Neural cell (in vitro differentiated cells): ENCODE measurements at regions not wholly inside any gene's neighbourhood (a gene's known extent, or its start where the extent isn't known, plus 50 kb on each side); places are given as distances from the start of the nearest gene placed in this dataset.

Experiments used
- H2AFZ ChIP-seq: fragments of 200-600, 300-800 bp; sonication (generic), shearing (Covaris generic); 2 replicates; pipeline ENCODE4 v1.6.0; 2014; ENCODE audit warnings: low read depth, mild to moderate bottlenecking, antibody characterized with exemption, low read length, moderate library complexity
- H3F3A ChIP-seq: fragments of 200-600 bp; shearing (Covaris generic); 2 replicates; pipeline ENCODE4 v1.6.1; 2016; ENCODE audit warnings: mild to moderate bottlenecking, moderate library complexity, mixed read lengths, antibody characterized with exemption, low read length; ENCODE audit not compliant: insufficient read depth, poor library complexity, severe bottlenecking
- H3K27ac ChIP-seq: fragments of 200-600, 300-800 bp; sonication (generic), shearing (Covaris generic); 2 replicates; pipeline ENCODE4 v1.5.1; 2014; ENCODE audit warnings: mild to moderate bottlenecking, low read length, moderate library complexity
- H3K27me3 ChIP-seq: fragments of 300-800, 200-600 bp; sonication (generic), shearing (Covaris generic); 2 replicates; pipeline ENCODE4 v1.6.0; 2014; ENCODE audit warnings: mild to moderate bottlenecking, low read depth, low read length, moderate library complexity; ENCODE audit not compliant: insufficient read depth
- H3K36me3 ChIP-seq: fragments of 300-800, 200-600 bp; sonication (generic), shearing (Covaris generic); 2 replicates; pipeline ENCODE4 v1.5.1; 2014; ENCODE audit warnings: mild to moderate bottlenecking, antibody characterized with exemption, low read length, moderate library complexity; ENCODE audit not compliant: insufficient read depth
- H3K4me2 ChIP-seq: fragments of 300-800, 200-600 bp; sonication (generic), shearing (Covaris generic); 2 replicates; pipeline ENCODE4 v1.6.0; 2014; ENCODE audit warnings: mild to moderate bottlenecking, low read length
- H3K4me3 ChIP-seq: fragments of 300-800, 200-600 bp; sonication (generic), shearing (Covaris generic); 2 replicates; pipeline ENCODE4 v1.5.1; 2014; ENCODE audit warnings: mild to moderate bottlenecking, low read length, moderate library complexity
- H3K79me2 ChIP-seq: fragments of 200-600 bp; shearing (Covaris generic); replicated peaks from 2 replicates; pipeline ENCODE4 v1.6.0; 2014; ENCODE audit warnings: mild to moderate bottlenecking, low read length, moderate library complexity; ENCODE audit not compliant: insufficient read depth
- H3K9ac ChIP-seq: fragments of 300-800, 200-600 bp; sonication (generic), shearing (Covaris generic); 2 replicates; pipeline ENCODE4 v1.6.1; 2016; ENCODE audit warnings: mild to moderate bottlenecking, low read length, mixed read lengths
- H3K9me2 ChIP-seq: fragments of 200-600 bp; shearing (Covaris generic); 2 replicates; pipeline ENCODE4 v1.6.1; 2016; ENCODE audit warnings: mild to moderate bottlenecking, low read length, mixed read lengths; ENCODE audit not compliant: insufficient read depth
- H3K9me3 ChIP-seq: fragments of 200-600, 300-800 bp; sonication (generic), shearing (Covaris generic); 2 replicates; pipeline ENCODE4 v1.6.1; 2016; ENCODE audit warnings: mild to moderate bottlenecking, mixed run types, low read length, moderate library complexity, mixed read lengths
- H4K20me1 ChIP-seq: fragments of 200-600 bp; shearing (Covaris generic); 2 replicates; pipeline ENCODE4 v1.6.1; 2016; ENCODE audit warnings: mild to moderate bottlenecking, mixed run types; ENCODE audit not compliant: insufficient read depth
- CTCF ChIP-seq: fragments of 450-650 bp; IDR thresholded peaks from 2 replicates; pipeline ENCODE4 v1.5.1; 2014; ENCODE audit warnings: antibody characterized with exemption, mild to moderate bottlenecking, moderate library complexity; ENCODE audit not compliant: poor library complexity, severe bottlenecking
- EP300 ChIP-seq: fragments of 450-650 bp; conservative IDR thresholded peaks from 2 replicates; pipeline ENCODE4 v1.6.1; 2014; ENCODE audit warnings: antibody characterized with exemption, mild to moderate bottlenecking, moderate library complexity; ENCODE audit not compliant: poor library complexity, severe bottlenecking
- EZH2 ChIP-seq: fragments of 200-600, 300-800 bp; shearing (Covaris generic), sonication (generic); IDR thresholded peaks from 2 replicates; pipeline ENCODE4 v1.6.1; 2014; ENCODE audit warnings: antibody characterized with exemption, low read length, borderline replicate concordance, mild to moderate bottlenecking; ENCODE audit not compliant: insufficient read depth, poor library complexity, severe bottlenecking
- MXI1 ChIP-seq: fragments of 450-650 bp; conservative IDR thresholded peaks from 2 replicates; pipeline ENCODE4 v1.6.1; 2014; ENCODE audit warnings: antibody characterized with exemption, mild to moderate bottlenecking; ENCODE audit not compliant: poor library complexity, severe bottlenecking
- POLR2AphosphoS5 ChIP-seq: IDR thresholded peaks from 2 replicates; pipeline ENCODE4 v1.6.1; 2012
- RAD21 ChIP-seq: fragments of 450-650 bp; conservative IDR thresholded peaks from 2 replicates; pipeline ENCODE4 v1.6.1; 2014; ENCODE audit warnings: antibody characterized with exemption, mild to moderate bottlenecking, moderate library complexity
- REST ChIP-seq: IDR thresholded peaks from 2 replicates; pipeline ENCODE4 v1.6.1; 2012; ENCODE audit warnings: borderline replicate concordance
- SMC3 ChIP-seq: fragments of 450-650 bp; conservative IDR thresholded peaks from 2 replicates; pipeline ENCODE4 v1.6.1; 2014; ENCODE audit warnings: antibody characterized with exemption, mild to moderate bottlenecking, moderate library complexity; ENCODE audit not compliant: poor library complexity
- TAF1 ChIP-seq: IDR thresholded peaks from 2 replicates; pipeline ENCODE4 v1.6.1; 2012; ENCODE audit warnings: low read depth

- Histone ChIP-seq H3K27me3 (no peaks in the 10 kb centered on the region), H2AFZ (no peak overlapping the region), H3K9ac (no peak overlapping the region), H3K9me2 (no peaks in the 10 kb centered on the region), H3K27ac (no peak overlapping the region), H3K9me3 (no peaks in the 10 kb centered on the region), H3K36me3 (no peaks in the 10 kb centered on the region), H3K79me2 (no peaks in the 10 kb centered on the region), H3K4me2 (no peak overlapping the region), H3F3A (no peaks in the 10 kb centered on the region), H4K20me1 (no peaks in the 10 kb centered on the region), H3K4me3 (no peak overlapping the region)
- no peak for TF ChIP-seq REST
- TF ChIP-seq SMC3 = no peak
- TF ChIP-seq EZH2 = no peak
- no peak for TF ChIP-seq EP300
- TF ChIP-seq CTCF = no peak
- TF ChIP-seq RAD21 = no peak
- no peak for TF ChIP-seq MXI1
- no peak for TF ChIP-seq TAF1
- TF ChIP-seq POLR2AphosphoS5 = no peak
Observed at GRCh38 chr11:109035284-109035683, 370.4 kb downstream of the DDX10 start.

- Histone ChIP-seq H3F3A (no peaks in the 10 kb centered on the region), H4K20me1 (no peaks in the 10 kb centered on the region), H3K9ac (no peak overlapping the region), H2AFZ (no peak overlapping the region), H3K9me2 (no peaks in the 10 kb centered on the region), H3K9me3 (no peaks in the 10 kb centered on the region), H3K4me2 (no peak overlapping the region), H3K79me2 (no peaks in the 10 kb centered on the region), H3K4me3 (no peak overlapping the region), H3K27me3 (no peaks in the 10 kb centered on the region), H3K27ac (no peak overlapping the region), H3K36me3 (no peaks in the 10 kb centered on the region)
- TF ChIP-seq EP300 (no peak), POLR2AphosphoS5 (no peak), EZH2 (no peak), SMC3 (no peak), REST (no peak), CTCF (no peak), MXI1 (no peak), TAF1 (no peak), RAD21 (no peak)
Observed at GRCh38 chr11:109036011-109036410, 371.1 kb downstream of the DDX10 start.
